ENCODE measurements at regions not wholly inside any gene's neighbourhood (a gene's known extent, or its start where the extent isn't known, plus 50 kb on each side); places are given as distances from the start of the nearest gene placed in this dataset.

DNA sequence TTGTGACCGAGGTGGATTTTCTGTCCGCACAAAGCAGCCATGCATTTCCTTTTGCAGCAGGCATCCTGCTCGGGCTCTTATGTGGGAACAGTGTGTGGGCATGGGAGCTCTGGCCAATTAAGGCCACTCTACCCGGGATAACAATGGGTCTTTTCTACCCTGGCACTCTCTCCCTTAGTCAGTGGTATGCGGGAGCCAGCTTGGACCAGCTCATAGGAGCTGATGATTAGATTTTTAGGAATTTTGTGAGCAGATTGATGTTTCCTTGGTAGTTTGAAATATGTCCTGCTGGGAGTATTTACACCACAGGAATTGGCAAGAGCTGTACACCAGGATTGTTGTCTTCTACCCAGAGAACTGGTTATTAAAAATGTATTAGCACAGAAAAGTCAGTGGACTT lies 89.3 kb downstream of the SPP2 start:
- Histone ChIP-seq H3K27me3 (ENCODE audit: low read length) (peaks cover 3% of the 10 kb centered on the region; the same call in 1 of the 2 replicates), H3K9ac (ENCODE audit: low read length) (no peak overlapping the region), H3K27ac (ENCODE audit: low read length) (no peak overlapping the region), H4K20me1 (ENCODE audit: insufficient read depth, low read depth, low read length) (no peaks in the 10 kb centered on the region), H3K4me2 (ENCODE audit: low read depth, low read length, poor library complexity, severe bottlenecking) (no peak overlapping the region), H3K9me2 (replicated peaks; ENCODE audit: insufficient read depth, low read length) (no peaks in the 10 kb centered on the region), H3K4me1 (ENCODE audit: low read length) (no peaks in the 10 kb centered on the region), H3K36me3 (ENCODE audit: insufficient read depth, low read length) (no peaks in the 10 kb centered on the region), H3K4me3 (ENCODE audit: low read length) (no peak overlapping the region), H3K9me3 (ENCODE audit: low read length) (no peaks in the 10 kb centered on the region), H2AFZ (ENCODE audit: low read length) (no peak overlapping the region), H3K79me2 (ENCODE audit: low read length) (no peaks in the 10 kb centered on the region)
- DNase-seq: no peak

DNA sequence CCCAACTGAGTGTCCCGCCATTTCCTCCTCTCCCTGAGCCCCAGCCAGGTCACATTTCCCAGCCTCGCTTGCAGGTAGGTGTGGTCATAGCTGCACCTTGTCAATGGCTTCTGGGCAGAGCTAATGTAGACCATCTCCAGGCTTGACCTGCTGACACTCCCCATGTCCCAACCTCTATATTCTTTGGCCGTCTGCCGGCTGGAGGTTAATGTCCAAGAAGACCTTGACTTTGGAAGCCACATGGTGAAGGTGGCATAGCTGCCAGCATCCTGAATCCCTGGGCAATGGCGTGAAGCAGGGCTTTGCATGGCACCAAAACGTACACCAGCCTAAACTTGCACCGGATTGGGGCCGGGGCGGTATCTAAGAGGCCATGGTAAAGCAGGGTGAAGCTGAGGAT lies 88.3 kb downstream of the SPP2 start:
- Histone ChIP-seq H3K4me2 (ENCODE audit: low read depth, low read length, poor library complexity, severe bottlenecking) (no peak overlapping the region), H3K9ac (ENCODE audit: low read length) (no peak overlapping the region), H3K27ac (ENCODE audit: low read length) (no peak overlapping the region), H3K36me3 (ENCODE audit: insufficient read depth, low read length) (no peaks in the 10 kb centered on the region), H3K4me1 (ENCODE audit: low read length) (no peaks in the 10 kb centered on the region), H3K4me3 (ENCODE audit: low read length) (no peak overlapping the region), H3K79me2 (ENCODE audit: low read length) (no peaks in the 10 kb centered on the region), H3K9me2 (replicated peaks; ENCODE audit: insufficient read depth, low read length) (no peaks in the 10 kb centered on the region), H3K27me3 (ENCODE audit: low read length) (peaks cover 3% of the 10 kb centered on the region; the same call in 1 of the 2 replicates), H4K20me1 (ENCODE audit: insufficient read depth, low read depth, low read length) (no peaks in the 10 kb centered on the region), H2AFZ (ENCODE audit: low read length) (no peak overlapping the region), H3K9me3 (ENCODE audit: low read length) (no peaks in the 10 kb centered on the region)
- no peak for DNase-seq

DNA sequence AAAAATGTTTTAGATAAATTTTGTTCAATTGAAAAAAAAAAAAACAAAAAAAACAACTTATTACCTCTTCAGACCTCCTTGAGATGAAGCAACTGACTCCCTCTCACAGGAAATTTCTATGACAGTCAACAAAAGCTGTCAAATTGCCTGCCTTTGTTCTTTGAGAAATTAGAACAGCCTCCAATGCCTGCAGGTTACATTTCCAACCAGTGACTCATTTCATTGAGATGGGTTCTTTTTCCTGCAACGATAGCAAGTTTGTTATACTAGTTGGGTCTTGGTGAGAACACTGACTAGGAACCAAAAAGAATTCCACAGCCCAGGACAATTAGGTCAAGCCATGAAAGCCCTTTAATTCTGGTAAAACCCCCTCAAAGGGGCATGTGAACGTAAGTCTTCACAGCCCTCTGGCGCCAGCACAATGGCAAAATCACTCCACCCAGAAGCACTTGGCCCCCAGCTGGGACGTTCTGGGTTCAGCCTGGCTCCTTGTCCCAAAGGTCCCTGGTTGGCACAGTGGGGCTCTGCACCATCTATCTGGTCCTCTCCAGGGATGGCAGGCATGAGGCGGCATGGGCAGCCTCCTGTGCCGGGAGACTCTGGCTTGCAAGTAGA lies 87.0 kb downstream of the SPP2 start:
- H3K9me2 ChIP-seq (replicated peaks; ENCODE audit: insufficient read depth, low read length): no peaks in the 10 kb centered on the region
- peaks cover 3% of the 10 kb centered on the region; the same call in 1 of the 2 replicates for H3K27me3 ChIP-seq (ENCODE audit: low read length)
- no peak overlapping the region for H3K9ac ChIP-seq (ENCODE audit: low read length)
- H2AFZ ChIP-seq (ENCODE audit: low read length): no peak overlapping the region
- H3K36me3 ChIP-seq (ENCODE audit: insufficient read depth, low read length): no peaks in the 10 kb centered on the region
- H3K79me2 ChIP-seq (ENCODE audit: low read length): no peaks in the 10 kb centered on the region
- H3K27ac ChIP-seq (ENCODE audit: low read length): no peak overlapping the region
- H3K9me3 ChIP-seq (ENCODE audit: low read length): no peaks in the 10 kb centered on the region
- no peaks in the 10 kb centered on the region for H3K4me1 ChIP-seq (ENCODE audit: low read length)
- H3K4me3 ChIP-seq (ENCODE audit: low read length): no peak overlapping the region
- no peak overlapping the region for H3K4me2 ChIP-seq (ENCODE audit: low read depth, low read length, poor library complexity, severe bottlenecking)
- DNase-seq: no peak
- no peaks in the 10 kb centered on the region for H4K20me1 ChIP-seq (ENCODE audit: insufficient read depth, low read depth, low read length)

DNA sequence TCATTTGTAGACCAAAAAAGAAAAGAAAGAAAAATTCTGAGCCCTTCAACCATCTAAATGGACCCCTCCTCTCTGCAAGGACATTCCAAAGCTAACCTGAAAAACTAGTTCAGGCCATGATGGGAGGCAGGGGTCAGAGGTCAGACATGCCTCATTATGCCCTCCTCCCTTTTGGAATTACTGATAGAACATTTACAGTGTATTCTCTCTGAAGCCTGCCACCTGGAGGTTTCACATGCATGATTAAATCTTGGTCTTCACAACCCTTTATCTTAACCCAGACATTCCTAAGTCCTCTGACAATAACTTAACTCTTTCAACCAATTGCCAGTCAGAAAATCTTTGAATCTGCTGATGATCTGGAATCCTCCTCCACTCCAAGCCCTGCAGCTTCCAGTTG lies 86.0 kb downstream of the SPP2 start:
- Histone ChIP-seq H3K4me2 (ENCODE audit: low read depth, low read length, poor library complexity, severe bottlenecking) (no peak overlapping the region), H3K4me3 (ENCODE audit: low read length) (no peak overlapping the region), H2AFZ (ENCODE audit: low read length) (no peak overlapping the region), H3K4me1 (ENCODE audit: low read length) (no peaks in the 10 kb centered on the region), H4K20me1 (ENCODE audit: insufficient read depth, low read depth, low read length) (no peaks in the 10 kb centered on the region), H3K9ac (ENCODE audit: low read length) (no peak overlapping the region), H3K9me2 (replicated peaks; ENCODE audit: insufficient read depth, low read length) (no peaks in the 10 kb centered on the region), H3K79me2 (ENCODE audit: low read length) (no peaks in the 10 kb centered on the region), H3K9me3 (ENCODE audit: low read length) (no peaks in the 10 kb centered on the region), H3K36me3 (ENCODE audit: insufficient read depth, low read length) (no peaks in the 10 kb centered on the region), H3K27me3 (ENCODE audit: low read length) (peaks cover 3% of the 10 kb centered on the region; the same call in 1 of the 2 replicates), H3K27ac (ENCODE audit: low read length) (no peak overlapping the region)
- DNase-seq: no peak

DNA sequence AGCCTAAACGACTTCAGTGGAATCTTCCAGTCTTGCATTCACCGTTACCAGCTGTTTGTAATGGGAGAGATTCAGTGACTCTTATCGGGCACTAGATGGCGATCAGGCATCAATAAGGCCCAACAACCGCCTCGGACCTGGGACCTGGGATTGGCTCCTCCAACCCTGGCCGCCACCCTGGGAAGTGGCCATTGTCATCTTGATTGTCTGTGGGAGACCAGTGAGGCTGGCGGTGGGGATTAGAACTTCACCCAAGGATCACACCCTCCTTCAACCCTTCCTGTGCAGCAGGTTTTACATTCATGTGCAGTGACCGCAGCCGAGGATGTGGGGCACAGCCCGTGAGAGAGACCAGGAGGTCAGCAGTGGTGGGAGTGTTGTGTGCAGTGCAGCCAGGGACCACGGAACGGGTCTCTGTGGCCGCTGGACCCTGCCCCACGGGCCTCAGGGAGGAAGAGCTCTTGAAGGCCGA lies 85.3 kb downstream of the SPP2 start:
- H3K4me1 ChIP-seq (ENCODE audit: low read length): no peaks in the 10 kb centered on the region
- H3K4me3 ChIP-seq (ENCODE audit: low read length): no peak overlapping the region
- H3K36me3 ChIP-seq (ENCODE audit: insufficient read depth, low read length): no peaks in the 10 kb centered on the region
- H3K9me3 ChIP-seq (ENCODE audit: low read length): no peaks in the 10 kb centered on the region
- peak; percentile 73 for DNase-seq
- no peak overlapping the region for H2AFZ ChIP-seq (ENCODE audit: low read length)
- H3K9ac ChIP-seq (ENCODE audit: low read length): no peak overlapping the region
- H3K27ac ChIP-seq (ENCODE audit: low read length): no peak overlapping the region
- H3K79me2 ChIP-seq (ENCODE audit: low read length): no peaks in the 10 kb centered on the region
- H3K9me2 ChIP-seq (replicated peaks; ENCODE audit: insufficient read depth, low read length): no peaks in the 10 kb centered on the region
- H3K4me2 ChIP-seq (ENCODE audit: low read depth, low read length, poor library complexity, severe bottlenecking): no peak overlapping the region
- no peaks in the 10 kb centered on the region for H4K20me1 ChIP-seq (ENCODE audit: insufficient read depth, low read depth, low read length)
- peaks cover 3% of the 10 kb centered on the region; the same call in 1 of the 2 replicates for H3K27me3 ChIP-seq (ENCODE audit: low read length)

DNA sequence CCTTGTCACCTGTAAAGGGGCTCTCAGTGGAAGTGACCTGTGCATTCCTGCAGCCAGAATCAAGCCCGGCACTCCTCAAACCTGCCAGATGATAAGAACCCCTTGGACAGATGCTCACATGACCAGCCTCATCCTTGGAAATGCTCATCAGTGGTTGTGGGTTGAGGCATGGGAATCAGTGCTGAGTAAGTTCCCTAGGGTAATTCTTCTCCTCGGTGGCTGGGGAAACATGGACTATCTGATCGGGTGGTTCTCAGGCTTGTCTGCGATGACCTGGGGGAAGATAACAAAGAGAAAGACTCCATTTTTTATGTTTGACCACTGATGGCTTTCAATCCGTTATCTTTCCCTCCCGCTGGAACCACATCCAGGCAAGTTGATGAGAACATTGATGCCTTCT lies 84.0 kb downstream of the SPP2 start:
- Histone ChIP-seq H3K27ac (ENCODE audit: low read length) (no peak overlapping the region), H3K9ac (ENCODE audit: low read length) (no peak overlapping the region), H3K36me3 (ENCODE audit: insufficient read depth, low read length) (no peaks in the 10 kb centered on the region), H3K4me2 (ENCODE audit: low read depth, low read length, poor library complexity, severe bottlenecking) (no peak overlapping the region), H3K27me3 (ENCODE audit: low read length) (no peaks in the 10 kb centered on the region), H3K9me2 (replicated peaks; ENCODE audit: insufficient read depth, low read length) (no peaks in the 10 kb centered on the region), H4K20me1 (ENCODE audit: insufficient read depth, low read depth, low read length) (no peaks in the 10 kb centered on the region), H3K4me3 (ENCODE audit: low read length) (no peak overlapping the region), H3K9me3 (ENCODE audit: low read length) (no peaks in the 10 kb centered on the region), H3K4me1 (ENCODE audit: low read length) (no peaks in the 10 kb centered on the region), H3K79me2 (ENCODE audit: low read length) (no peaks in the 10 kb centered on the region), H2AFZ (ENCODE audit: low read length) (no peak overlapping the region)
- no peak for DNase-seq

DNA sequence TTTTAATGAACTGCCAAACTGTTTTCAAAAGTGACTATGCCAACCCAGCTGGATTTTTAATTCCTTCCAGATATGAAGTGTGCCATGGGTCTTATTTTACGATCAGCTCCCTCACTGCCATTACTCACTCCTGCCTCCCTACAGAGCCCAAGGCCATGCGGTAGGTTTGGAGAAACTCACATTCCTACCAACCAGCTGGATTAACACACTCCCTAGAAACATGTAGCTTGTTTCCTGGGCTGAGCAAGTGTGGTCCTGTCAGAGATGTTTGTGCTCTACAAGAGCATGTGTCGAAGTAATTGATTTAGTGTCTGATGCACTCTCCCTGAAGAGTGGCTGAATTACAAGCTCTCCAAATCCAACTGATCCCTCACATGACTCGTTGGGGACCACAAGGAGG lies 82.5 kb downstream of the SPP2 start:
- H3K79me2 ChIP-seq (ENCODE audit: low read length): no peaks in the 10 kb centered on the region
- no peaks in the 10 kb centered on the region for H3K9me3 ChIP-seq (ENCODE audit: low read length)
- no peak overlapping the region for H3K4me3 ChIP-seq (ENCODE audit: low read length)
- no peaks in the 10 kb centered on the region for H3K4me1 ChIP-seq (ENCODE audit: low read length)
- no peaks in the 10 kb centered on the region for H4K20me1 ChIP-seq (ENCODE audit: insufficient read depth, low read depth, low read length)
- H3K9ac ChIP-seq (ENCODE audit: low read length): no peak overlapping the region
- no peaks in the 10 kb centered on the region for H3K27me3 ChIP-seq (ENCODE audit: low read length)
- no peak for DNase-seq
- H3K4me2 ChIP-seq (ENCODE audit: low read depth, low read length, poor library complexity, severe bottlenecking): no peak overlapping the region
- no peaks in the 10 kb centered on the region for H3K36me3 ChIP-seq (ENCODE audit: insufficient read depth, low read length)
- no peak overlapping the region for H2AFZ ChIP-seq (ENCODE audit: low read length)
- no peaks in the 10 kb centered on the region for H3K9me2 ChIP-seq (replicated peaks; ENCODE audit: insufficient read depth, low read length)
- no peak overlapping the region for H3K27ac ChIP-seq (ENCODE audit: low read length)

DNA sequence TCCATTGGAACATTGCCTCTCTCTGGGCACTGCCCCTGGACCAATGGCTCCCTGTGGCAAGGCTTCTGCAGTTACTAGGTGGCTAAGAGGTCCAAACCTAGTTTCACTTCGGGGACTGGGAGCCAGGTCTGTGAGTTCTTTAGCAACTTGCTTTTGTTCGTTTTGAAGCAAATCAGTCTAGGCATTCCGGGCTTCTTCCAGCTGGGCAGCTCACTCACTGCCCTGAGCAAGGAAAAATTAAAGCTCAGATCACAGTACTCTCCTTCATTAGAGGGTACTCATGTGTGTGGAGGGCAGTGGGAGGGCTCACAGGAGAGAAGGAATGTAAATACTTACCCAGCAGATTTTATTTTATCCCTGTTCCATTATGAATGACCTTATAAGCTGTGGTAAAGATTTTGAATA lies 80.3 kb downstream of the SPP2 start:
- Histone ChIP-seq H3K9ac (ENCODE audit: low read length) (no peak overlapping the region), H3K9me2 (replicated peaks; ENCODE audit: insufficient read depth, low read length) (no peaks in the 10 kb centered on the region), H2AFZ (ENCODE audit: low read length) (no peak overlapping the region), H3K36me3 (ENCODE audit: insufficient read depth, low read length) (no peaks in the 10 kb centered on the region), H3K79me2 (ENCODE audit: low read length) (no peaks in the 10 kb centered on the region), H3K4me2 (ENCODE audit: low read depth, low read length, poor library complexity, severe bottlenecking) (no peak overlapping the region), H3K27ac (ENCODE audit: low read length) (no peak overlapping the region), H3K4me1 (ENCODE audit: low read length) (no peaks in the 10 kb centered on the region), H3K9me3 (ENCODE audit: low read length) (no peaks in the 10 kb centered on the region), H3K4me3 (ENCODE audit: low read length) (no peak overlapping the region), H4K20me1 (ENCODE audit: insufficient read depth, low read depth, low read length) (no peaks in the 10 kb centered on the region), H3K27me3 (ENCODE audit: low read length) (no peaks in the 10 kb centered on the region)
- no peak for DNase-seq
